Osteocyte (in vitro differentiated cells): ENCODE measurements at regions not wholly inside any gene's neighbourhood (a gene's known extent, or its start where the extent isn't known, plus 50 kb on each side); places are given as distances from the start of the nearest gene placed in this dataset.

Experiments used
- DNase-seq: peaks from one replicate; pipeline ENCODE4 v3.0.0; 2021; ENCODE audit warnings: mixed read lengths; ENCODE audit not compliant: unreplicated experiment; ENCODE audit errors: extremely low spot score
- H3K27ac Mint-ChIP-seq: one replicate; pipeline ENCODE4 v1.8.0; 2021; ENCODE audit warnings: mild to moderate bottlenecking, mixed read lengths; ENCODE audit not compliant: unreplicated experiment
- H3K27me3 Mint-ChIP-seq: one replicate; pipeline ENCODE4 v1.8.0; 2021; ENCODE audit warnings: mixed read lengths; ENCODE audit not compliant: unreplicated experiment
- H3K36me3 Mint-ChIP-seq: one replicate; pipeline ENCODE4 v1.8.0; 2021; ENCODE audit warnings: mixed read lengths; ENCODE audit not compliant: unreplicated experiment
- H3K4me1 Mint-ChIP-seq: one replicate; pipeline ENCODE4 v1.8.0; 2021; ENCODE audit warnings: mixed read lengths; ENCODE audit not compliant: unreplicated experiment
- H3K4me3 Mint-ChIP-seq: one replicate; pipeline ENCODE4 v1.8.0; 2021; ENCODE audit warnings: mild to moderate bottlenecking, moderate library complexity, mixed read lengths; ENCODE audit not compliant: unreplicated experiment
- H3K9me3 Mint-ChIP-seq: one replicate; pipeline ENCODE4 v1.8.0; 2021; ENCODE audit warnings: mixed read lengths; ENCODE audit not compliant: unreplicated experiment
- CTCF ChIP-seq: fragments of 200-600 bp; sonication (generic); IDR thresholded peaks from 2 replicates; pipeline ENCODE4 v1.5.0; 2021; ENCODE audit warnings: antibody characterized with exemption, mild to moderate bottlenecking, moderate library complexity

GRCh38 chr1:238341395-238341794 is 450.7 kb upstream of the ZP4 start:
- Mint-ChIP-seq H3K36me3 (no peaks in the 10 kb centered on the region), H3K27me3 (no peaks in the 10 kb centered on the region), H3K9me3 (peaks cover 12% of the 10 kb centered on the region), H3K4me1 (no peaks in the 10 kb centered on the region), H3K4me3 (no peak overlapping the region), H3K27ac (no peak overlapping the region)
- TF ChIP-seq CTCF, result no peak
- no peak for DNase-seq

- DNase-seq, result no peak
- H3K36me3 Mint-ChIP-seq, result no peaks in the 10 kb centered on the region
- no peaks in the 10 kb centered on the region for H3K27me3 Mint-ChIP-seq
- TF ChIP-seq CTCF, result no peak
- H3K9me3 Mint-ChIP-seq, result peaks cover 12% of the 10 kb centered on the region
- H3K4me1 Mint-ChIP-seq, result no peaks in the 10 kb centered on the region
- H3K27ac Mint-ChIP-seq, result no peak overlapping the region
- no peak overlapping the region for H3K4me3 Mint-ChIP-seq
Measured at GRCh38 chr1:238340989-238341388, 450.3 kb upstream of the ZP4 start.

GRCh38 chr1:238336531-238336930 is 445.8 kb upstream of the ZP4 start:
- peaks cover 8% of the 10 kb centered on the region for H3K9me3 Mint-ChIP-seq
- H3K27ac Mint-ChIP-seq, result no peak overlapping the region
- no peaks in the 10 kb centered on the region for H3K36me3 Mint-ChIP-seq
- H3K27me3 Mint-ChIP-seq, result no peaks in the 10 kb centered on the region
- no peak overlapping the region for H3K4me3 Mint-ChIP-seq
- TF ChIP-seq CTCF, result no peak
- H3K4me1 Mint-ChIP-seq, result no peaks in the 10 kb centered on the region
- DNase-seq, result no peak

GRCh38 chr1:238334170-238334569 is 443.4 kb upstream of the ZP4 start:
- H3K4me3 Mint-ChIP-seq, result no peak overlapping the region
- H3K4me1 Mint-ChIP-seq, result no peaks in the 10 kb centered on the region
- no peak for TF ChIP-seq CTCF
- H3K27me3 Mint-ChIP-seq, result peaks cover 6% of the 10 kb centered on the region
- DNase-seq, result no peak
- H3K36me3 Mint-ChIP-seq, result no peaks in the 10 kb centered on the region
- H3K9me3 Mint-ChIP-seq, result peaks cover 8% of the 10 kb centered on the region
- H3K27ac Mint-ChIP-seq, result no peak overlapping the region

GRCh38 chr1:238331557-238331956 is 440.8 kb upstream of the ZP4 start:
- DNase-seq, result no peak
- Mint-ChIP-seq H3K27me3 (peaks cover 6% of the 10 kb centered on the region), H3K4me3 (no peak overlapping the region), H3K9me3 (peaks cover under 1% of the 10 kb centered on the region), H3K27ac (no peak overlapping the region), H3K4me1 (no peaks in the 10 kb centered on the region), H3K36me3 (no peaks in the 10 kb centered on the region)
- no peak for TF ChIP-seq CTCF
